Glutamatergic neuron (in vitro differentiated cells): ENCODE measurements at regions not wholly inside any gene's neighbourhood (a gene's known extent, or its start where the extent isn't known, plus 50 kb on each side); places are given as distances from the start of the nearest gene placed in this dataset.

Experiments used
- DNase-seq: peaks from one replicate; pipeline ENCODE4 v3.0.0; 2022
- H3K27ac Mint-ChIP-seq: one replicate; pipeline ENCODE4 v1.8.0; 2020; ENCODE audit warnings: mild to moderate bottlenecking, mixed read lengths, inconsistent platforms; ENCODE audit not compliant: unreplicated experiment
- H3K27me3 Mint-ChIP-seq: one replicate; pipeline ENCODE4 v1.8.0; 2020; ENCODE audit warnings: mild to moderate bottlenecking, moderate library complexity, mixed read lengths, inconsistent platforms; ENCODE audit not compliant: unreplicated experiment
- H3K36me3 Mint-ChIP-seq: one replicate; pipeline ENCODE4 v1.8.0; 2020; ENCODE audit warnings: mild to moderate bottlenecking, mixed read lengths, inconsistent platforms; ENCODE audit not compliant: unreplicated experiment
- H3K4me1 Mint-ChIP-seq: one replicate; pipeline ENCODE4 v1.8.0; 2020; ENCODE audit warnings: mild to moderate bottlenecking, low read depth, mixed read lengths, inconsistent platforms; ENCODE audit not compliant: unreplicated experiment
- H3K4me3 Mint-ChIP-seq: one replicate; pipeline ENCODE4 v1.8.0; 2020; ENCODE audit warnings: mild to moderate bottlenecking, mixed read lengths, inconsistent platforms; ENCODE audit not compliant: unreplicated experiment
- H3K9me3 Mint-ChIP-seq: one replicate; pipeline ENCODE4 v1.8.0; 2020; ENCODE audit warnings: mild to moderate bottlenecking, moderate library complexity, mixed read lengths, inconsistent platforms; ENCODE audit not compliant: unreplicated experiment
- TF ChIP-seq, protein P1 (sequence below): fragments of 200-600 bp; sonication (generic); IDR thresholded peaks from one replicate; pipeline ENCODE4 v1.5.0; 2021; ENCODE audit not compliant: partially characterized antibody, unreplicated experiment

DNA sequence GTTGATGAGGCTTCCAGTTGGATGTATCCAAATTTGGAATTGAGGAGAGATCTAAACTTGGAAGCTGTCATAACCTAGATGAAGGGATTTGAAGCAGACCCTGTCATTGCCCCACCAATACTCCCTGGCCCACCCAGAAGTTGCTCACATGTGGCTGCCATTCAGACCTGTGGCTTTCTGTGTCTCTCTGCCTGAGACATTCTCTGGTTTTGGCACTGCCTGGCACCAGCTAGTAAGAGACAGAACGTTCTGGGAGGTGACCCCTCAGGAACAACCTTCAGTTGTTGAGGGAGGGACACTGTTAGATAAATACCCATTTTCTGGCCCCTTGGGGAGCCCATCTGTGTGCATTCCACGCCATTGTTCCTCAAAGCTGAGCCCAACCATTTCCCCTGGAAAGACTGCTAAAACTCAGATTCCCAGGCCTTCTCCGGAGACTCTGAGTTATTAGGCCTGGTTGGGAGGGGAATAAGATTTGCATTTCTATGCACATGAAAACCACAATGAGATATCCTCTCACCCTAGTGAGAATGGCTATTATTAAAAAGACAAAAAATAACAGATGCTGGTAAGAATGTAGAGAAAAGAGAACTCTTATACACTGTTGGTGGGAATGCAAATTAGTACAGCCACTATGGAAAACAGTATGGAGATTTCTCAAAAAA, 290.4 kb downstream of the TSHZ3 start:
- peaks cover 6% of the 10 kb centered on the region for H3K9me3 Mint-ChIP-seq
- no peak overlapping the region for H3K4me3 Mint-ChIP-seq
- no peaks in the 10 kb centered on the region for H3K4me1 Mint-ChIP-seq
- peaks cover 1% of the 10 kb centered on the region for H3K27me3 Mint-ChIP-seq
- no peak overlapping the region for H3K27ac Mint-ChIP-seq
- peaks cover 11% of the 10 kb centered on the region for H3K36me3 Mint-ChIP-seq
- no peak for DNase-seq
- TF ChIP-seq, protein P1, sequence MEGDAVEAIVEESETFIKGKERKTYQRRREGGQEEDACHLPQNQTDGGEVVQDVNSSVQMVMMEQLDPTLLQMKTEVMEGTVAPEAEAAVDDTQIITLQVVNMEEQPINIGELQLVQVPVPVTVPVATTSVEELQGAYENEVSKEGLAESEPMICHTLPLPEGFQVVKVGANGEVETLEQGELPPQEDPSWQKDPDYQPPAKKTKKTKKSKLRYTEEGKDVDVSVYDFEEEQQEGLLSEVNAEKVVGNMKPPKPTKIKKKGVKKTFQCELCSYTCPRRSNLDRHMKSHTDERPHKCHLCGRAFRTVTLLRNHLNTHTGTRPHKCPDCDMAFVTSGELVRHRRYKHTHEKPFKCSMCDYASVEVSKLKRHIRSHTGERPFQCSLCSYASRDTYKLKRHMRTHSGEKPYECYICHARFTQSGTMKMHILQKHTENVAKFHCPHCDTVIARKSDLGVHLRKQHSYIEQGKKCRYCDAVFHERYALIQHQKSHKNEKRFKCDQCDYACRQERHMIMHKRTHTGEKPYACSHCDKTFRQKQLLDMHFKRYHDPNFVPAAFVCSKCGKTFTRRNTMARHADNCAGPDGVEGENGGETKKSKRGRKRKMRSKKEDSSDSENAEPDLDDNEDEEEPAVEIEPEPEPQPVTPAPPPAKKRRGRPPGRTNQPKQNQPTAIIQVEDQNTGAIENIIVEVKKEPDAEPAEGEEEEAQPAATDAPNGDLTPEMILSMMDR, result no peak

DNA sequence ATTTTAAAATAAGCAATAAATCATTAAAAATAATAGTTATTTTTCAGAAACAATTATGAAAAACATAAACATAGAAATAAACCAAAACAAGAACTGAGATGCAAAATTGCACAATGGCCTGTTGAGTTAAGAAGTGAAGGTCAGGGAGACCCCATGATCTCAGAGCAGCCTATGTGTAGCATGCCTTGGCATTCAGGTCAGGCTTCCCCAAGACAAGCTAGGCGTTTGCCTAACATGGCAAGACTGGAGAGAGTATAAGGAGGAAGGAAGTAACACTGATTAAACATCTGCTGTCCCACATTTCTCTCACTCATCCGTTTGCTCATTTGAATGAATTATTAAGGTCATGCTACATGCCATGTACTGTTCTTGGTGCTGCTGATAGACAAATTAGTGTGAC, 291.8 kb downstream of the TSHZ3 start:
- Mint-ChIP-seq H3K9me3 (peaks cover 2% of the 10 kb centered on the region), H3K4me1 (no peaks in the 10 kb centered on the region), H3K36me3 (peaks cover 11% of the 10 kb centered on the region), H3K27me3 (peaks cover 1% of the 10 kb centered on the region), H3K4me3 (no peak overlapping the region), H3K27ac (no peak overlapping the region)
- DNase-seq, result no peak
- TF ChIP-seq, protein P1, result no peak

DNA sequence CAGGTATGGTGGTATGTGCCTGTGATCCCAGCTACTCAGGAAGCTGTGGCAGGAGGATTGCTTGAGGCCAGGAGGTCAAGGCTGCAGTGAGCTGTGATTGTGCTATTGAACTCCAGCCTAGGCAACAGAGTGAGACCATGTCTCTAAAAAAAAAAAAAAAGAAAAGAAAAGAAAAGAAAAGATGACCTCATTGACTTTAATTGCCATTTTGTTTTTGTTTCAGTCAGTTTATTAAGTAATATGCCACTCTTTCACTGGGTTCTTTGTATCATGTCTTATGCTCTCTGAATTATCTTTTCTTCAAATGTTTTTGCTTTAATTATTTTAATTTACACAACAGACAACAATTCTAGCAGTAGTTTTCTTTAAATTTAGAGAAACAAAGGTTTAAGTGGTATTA, 293.8 kb downstream of the TSHZ3 start:
- peaks cover 1% of the 10 kb centered on the region for H3K27me3 Mint-ChIP-seq
- peaks cover 5% of the 10 kb centered on the region for H3K36me3 Mint-ChIP-seq
- TF ChIP-seq, protein P1, result no peak
- no peaks in the 10 kb centered on the region for H3K4me1 Mint-ChIP-seq
- H3K4me3 Mint-ChIP-seq, result no peak overlapping the region
- DNase-seq, result no peak
- H3K9me3 Mint-ChIP-seq, result peaks cover 2% of the 10 kb centered on the region
- no peak overlapping the region for H3K27ac Mint-ChIP-seq

DNA sequence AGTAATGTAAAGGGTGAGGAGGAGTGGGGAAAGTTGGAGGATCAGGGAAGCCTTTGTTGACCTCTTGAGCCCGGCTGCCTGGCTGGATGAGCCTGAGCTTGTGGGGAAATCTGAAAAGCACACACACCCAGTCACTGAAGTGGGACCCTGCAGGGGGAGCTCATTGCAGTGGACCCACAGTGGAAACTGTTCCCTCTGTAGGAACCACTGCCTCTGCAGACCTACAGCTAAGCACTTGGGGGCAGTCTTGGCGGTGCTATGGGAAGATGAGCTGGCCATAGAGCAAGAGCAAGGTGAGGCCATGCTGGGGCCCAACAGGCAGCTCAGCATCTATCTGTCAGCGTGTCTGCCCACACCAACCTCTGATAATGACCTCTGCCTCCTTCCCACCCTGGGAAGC, 294.8 kb downstream of the TSHZ3 start:
- Mint-ChIP-seq H3K27ac (no peak overlapping the region), H3K36me3 (no peaks in the 10 kb centered on the region), H3K27me3 (peaks cover 1% of the 10 kb centered on the region), H3K4me1 (no peaks in the 10 kb centered on the region), H3K4me3 (no peak overlapping the region), H3K9me3 (peaks cover 2% of the 10 kb centered on the region)
- peak; percentile 67 for DNase-seq
- TF ChIP-seq, protein P1, result peak; percentile 46

DNA sequence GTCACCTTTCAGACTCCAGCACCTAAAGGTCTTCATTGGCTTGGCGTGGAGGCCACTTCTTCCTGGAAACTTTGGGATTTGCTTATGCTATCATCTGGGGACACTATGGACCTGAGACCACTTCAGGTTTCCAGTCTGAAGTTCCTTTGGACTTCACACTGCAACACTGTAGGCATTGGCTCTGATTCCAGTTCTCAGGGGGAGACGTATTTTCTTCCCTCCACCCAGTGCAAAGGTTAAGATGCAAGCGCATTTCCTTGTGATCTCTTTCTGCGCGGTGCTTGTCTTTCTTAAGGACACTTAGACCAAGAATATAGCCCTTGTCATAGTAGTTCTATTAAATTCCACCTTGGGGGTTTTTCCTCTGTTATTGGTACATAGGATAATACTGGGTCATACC, 299.8 kb downstream of the TSHZ3 start:
- Mint-ChIP-seq H3K4me3 (no peak overlapping the region), H3K9me3 (no peaks in the 10 kb centered on the region), H3K36me3 (no peaks in the 10 kb centered on the region), H3K4me1 (no peaks in the 10 kb centered on the region), H3K27ac (no peak overlapping the region), H3K27me3 (no peaks in the 10 kb centered on the region)
- TF ChIP-seq, protein P1, result no peak
- no peak for DNase-seq
